Coronary artery (tissue), 2 donors: ENCODE measurements at regions not wholly inside any gene's neighbourhood (a gene's known extent, or its start where the extent isn't known, plus 50 kb on each side); places are given as distances from the start of the nearest gene placed in this dataset.

Source experiments
- DNase-seq: peaks from one replicate; pipeline ENCODE4 v3.0.0-alpha.2; 2017; ENCODE audit warnings: low spot score
- H3K27ac ChIP-seq, 2 donors: fragments of 200-600 bp; sonication (generic); one replicate each; pipeline ENCODE4 v1.5.1; 2016 to 2019
- H3K4me3 ChIP-seq: fragments of 200-600 bp; sonication (generic); 2 replicates; pipeline ENCODE4 v1.5.1; 2016; ENCODE audit warnings: mild to moderate bottlenecking, moderate library complexity
- CTCF ChIP-seq: fragments of 200-600 bp; sonication (generic); IDR thresholded peaks from one replicate; pipeline ENCODE4 v1.5.1; 2019; ENCODE audit warnings: antibody characterized with exemption

DNA sequence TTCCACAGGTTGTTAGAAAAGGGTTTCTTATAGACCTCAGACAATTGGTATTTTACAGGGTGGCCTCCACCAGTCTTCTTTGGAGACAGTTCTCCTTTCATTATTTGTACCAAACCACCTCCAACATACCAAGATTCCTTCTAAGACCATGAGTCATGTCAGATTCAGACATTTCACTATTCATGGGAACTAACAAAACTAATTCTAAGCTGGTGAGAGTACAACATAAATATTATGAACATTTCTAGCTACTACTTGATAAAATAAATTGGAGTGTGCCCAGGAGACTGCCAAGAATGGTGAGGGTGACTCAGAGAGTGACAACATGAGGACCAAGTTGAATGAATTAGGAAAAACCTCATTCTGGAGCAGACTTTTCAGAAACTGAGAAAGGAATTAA lies 494.6 kb upstream of the LRRC4C start:
- Histone ChIP-seq H3K27ac (peak overlapping the region in 1 of 2 donors; percentile 52), H3K4me3 (no peak overlapping the region)
- TF ChIP-seq CTCF = no peak
- no peak for DNase-seq

DNA sequence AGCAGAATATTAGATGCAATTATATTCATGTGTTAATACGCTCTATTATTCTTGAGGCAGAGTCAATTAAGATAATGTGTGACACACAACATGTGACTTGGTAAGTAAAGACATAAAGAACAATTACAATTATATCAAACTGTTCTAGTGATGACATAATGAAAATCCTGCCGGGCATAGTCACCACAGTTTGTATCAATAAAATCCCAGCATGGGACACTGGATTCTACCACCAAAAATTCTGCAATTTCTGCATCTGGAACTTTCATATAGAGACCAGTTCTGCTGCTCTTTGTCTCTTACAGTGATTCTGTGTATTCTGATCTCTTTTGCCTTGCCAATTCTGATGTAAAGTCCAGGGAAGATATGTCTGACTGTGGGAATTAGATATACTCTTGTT lies 495.6 kb upstream of the LRRC4C start:
- no peak for TF ChIP-seq CTCF

DNA sequence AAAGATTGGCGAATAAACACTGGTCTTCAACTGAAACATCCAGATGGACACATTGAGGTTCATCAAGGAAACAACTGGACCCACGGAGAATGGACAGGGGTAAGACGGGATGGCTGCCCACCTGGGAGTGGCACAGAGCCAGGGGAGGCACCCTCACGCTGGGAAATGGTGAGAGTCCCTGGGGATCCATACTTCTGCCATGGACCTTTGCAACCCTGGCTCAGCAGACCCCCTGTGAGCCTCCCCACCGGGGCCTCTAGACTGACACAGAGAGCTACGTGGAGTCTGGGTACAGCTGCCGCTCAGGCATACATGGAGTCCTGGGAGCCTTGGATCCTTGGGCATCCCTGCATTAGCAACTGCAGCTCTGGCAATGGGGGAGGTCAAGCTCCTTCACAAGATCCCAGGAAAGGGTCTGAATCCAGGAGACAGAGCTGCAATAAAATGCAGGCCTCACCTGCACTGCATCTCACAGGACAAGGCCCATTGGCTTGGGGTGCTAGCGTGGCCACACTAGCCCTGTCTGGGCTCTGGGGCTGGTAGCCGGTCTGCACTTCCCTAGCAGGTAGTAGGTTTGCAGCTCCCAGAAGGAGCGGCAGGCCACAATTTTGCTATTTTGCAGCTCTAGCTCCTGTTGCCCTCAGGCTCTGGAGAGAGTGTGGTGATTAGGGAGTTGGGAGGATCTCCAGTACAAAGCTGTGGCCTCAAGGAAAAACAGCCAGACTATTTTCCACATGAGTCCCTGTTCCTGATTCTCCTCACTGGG lies 496.4 kb upstream of the LRRC4C start:
- no peak for TF ChIP-seq CTCF
- H3K4me3 ChIP-seq = no peak overlapping the region
- no peak for DNase-seq
- no peak overlapping the region for H3K27ac ChIP-seq

More for the DNA sequence above, 495.6 kb upstream of the LRRC4C start:
- no peak overlapping the region for H3K4me3 ChIP-seq
- H3K27ac ChIP-seq = no peak overlapping the region
- DNase-seq = no peak

DNA sequence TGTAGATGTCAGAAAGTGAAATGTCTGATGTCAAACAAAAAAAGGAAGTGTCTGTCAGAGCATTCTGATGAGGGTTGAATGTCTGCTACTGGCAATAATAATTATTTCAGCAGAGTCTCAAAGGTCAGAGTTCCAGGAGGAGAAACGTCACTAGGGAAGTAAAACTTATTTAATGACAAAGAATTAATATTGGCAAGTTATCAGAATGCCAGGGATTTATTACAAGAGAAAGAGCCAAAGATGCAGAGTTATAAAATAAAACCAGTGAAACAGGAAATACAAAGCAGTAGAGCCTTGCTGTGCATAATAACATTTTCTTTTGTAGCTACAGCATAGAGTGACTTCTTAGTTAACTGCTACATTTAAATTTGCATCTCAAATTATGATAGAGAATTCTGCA lies 504.0 kb upstream of the LRRC4C start:
- H3K4me3 ChIP-seq = no peak overlapping the region
- H3K27ac ChIP-seq = no peak overlapping the region
- TF ChIP-seq CTCF = no peak
- DNase-seq = no peak

DNA sequence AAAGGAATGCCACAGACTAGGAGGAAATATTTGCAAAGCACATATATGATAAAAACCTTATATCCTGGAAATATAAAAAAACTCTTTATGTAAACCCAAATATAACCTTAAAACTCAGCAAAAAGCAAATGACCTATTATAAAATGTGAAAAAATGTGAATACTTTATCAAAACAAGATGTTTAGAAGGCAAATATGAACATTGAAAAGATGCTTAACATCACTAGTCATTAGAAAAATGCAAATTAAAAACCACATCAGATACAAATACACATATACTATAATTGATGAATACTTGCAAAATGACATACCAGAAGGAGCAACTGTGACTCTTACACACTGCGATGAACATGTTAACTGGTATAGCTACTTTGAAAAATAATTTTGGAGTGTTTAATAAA lies 511.2 kb upstream of the LRRC4C start:
- H3K4me3 ChIP-seq = no peak overlapping the region
- TF ChIP-seq CTCF = no peak

GRCh38 chr11:41971592-41971991 lies 512.1 kb upstream of the LRRC4C start:
- no peak for DNase-seq
- no peak overlapping the region for H3K27ac ChIP-seq
- H3K4me3 ChIP-seq = no peak overlapping the region
- TF ChIP-seq CTCF = no peak

More for the DNA sequence above, 511.2 kb upstream of the LRRC4C start:
- no peak overlapping the region for H3K27ac ChIP-seq
- no peak for DNase-seq

- no peak for DNase-seq
- Histone ChIP-seq H3K4me3 (no peak overlapping the region), H3K27ac (no peak overlapping the region)
- no peak for TF ChIP-seq CTCF
Measured at GRCh38 chr11:41978945-41979344, 519.5 kb upstream of the LRRC4C start.
